Activated CD4-positive, alpha-beta memory T cell treated with anti-CD3 and anti-CD28 coated beads for 36 hours (primary cell): ENCODE measurements at regions not wholly inside any gene's neighbourhood (a gene's known extent, or its start where the extent isn't known, plus 50 kb on each side); places are given as distances from the start of the nearest gene placed in this dataset.

Source experiments
- CTCF ChIA-PET: fragments of 350-600 bp; sonication (Branson Sonifier 250); formaldehyde crosslinking; loops from one replicate; lab custom pipeline; 2021; ENCODE audit warnings: antibody characterized with exemption, inconsistent platforms; lab: Charles Lee
- POLR2A ChIA-PET: fragments of 350-600 bp; sonication (Branson Sonifier 250); formaldehyde crosslinking; loops from one replicate; lab custom pipeline; 2021; ENCODE audit warnings: antibody characterized with exemption; lab: Charles Lee
- DNase-seq: peaks from one replicate; pipeline ENCODE4 v3.0.0-alpha.2; 2020
- H3K27ac Mint-ChIP-seq: one replicate; pipeline ENCODE4 v1.8.0; 2021; ENCODE audit warnings: mixed read lengths
- H3K27me3 Mint-ChIP-seq: one replicate; pipeline ENCODE4 v1.8.0; 2021; ENCODE audit warnings: mixed read lengths
- H3K36me3 Mint-ChIP-seq: one replicate; pipeline ENCODE4 v1.8.0; 2021; ENCODE audit warnings: mixed read lengths
- H3K4me1 Mint-ChIP-seq: one replicate; pipeline ENCODE4 v1.8.0; 2021; ENCODE audit warnings: low read depth, mixed read lengths
- H3K4me3 Mint-ChIP-seq: one replicate; pipeline ENCODE4 v1.8.0; 2021; ENCODE audit warnings: mild to moderate bottlenecking, mixed read lengths
- H3K9me3 Mint-ChIP-seq: one replicate; pipeline ENCODE4 v1.8.0; 2021; ENCODE audit warnings: mixed read lengths
- intact Hi-C: fragments of 100-400 bp; cut with micrococcal nuclease; formaldehyde crosslinking; loops from one replicate; pipeline ENCODE4 v1.15.1; 2023

DNA sequence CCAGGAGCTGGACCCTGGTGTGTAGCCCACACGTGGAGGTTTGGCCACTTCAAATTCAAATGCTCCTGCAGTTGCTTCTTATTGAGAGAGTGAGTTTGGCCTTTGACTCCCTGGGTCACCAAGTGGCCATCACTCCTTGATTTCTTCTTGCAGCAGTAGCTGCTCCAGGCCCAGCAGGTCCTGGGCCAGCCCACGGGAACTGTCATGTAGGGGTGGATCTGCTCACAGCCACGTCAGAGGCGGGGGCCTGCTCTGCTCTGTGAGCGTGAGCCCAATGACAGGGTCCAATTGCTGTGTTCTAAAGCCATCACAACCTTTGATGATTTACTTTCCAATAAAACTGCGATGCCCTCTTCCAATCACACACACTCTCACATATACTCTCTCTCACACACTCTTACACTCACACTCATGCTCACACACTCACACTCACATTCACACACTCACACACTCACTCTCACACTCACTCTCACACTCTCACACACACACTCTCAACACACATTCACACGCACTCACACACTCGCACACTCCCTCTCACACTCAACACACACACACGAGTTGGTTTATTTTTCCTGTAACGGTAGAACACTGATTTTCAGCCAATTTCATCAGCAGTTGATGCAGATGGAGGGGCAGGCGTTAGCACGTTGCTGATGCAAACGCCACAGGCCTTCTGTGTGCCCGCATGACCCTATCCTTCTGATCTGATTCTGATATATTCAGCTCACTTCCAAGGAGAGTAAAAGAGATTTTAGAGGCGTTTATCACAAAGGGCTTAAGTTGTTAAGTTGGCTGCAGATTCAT is 210.7 kb upstream of the PPP2R2D start:
- DNase-seq = no peak
- ChIA-PET POLR2A (no interaction called here), CTCF (no interaction called here)
- Mint-ChIP-seq H3K27ac (no peak overlapping the region), H3K36me3 (no peaks in the 10 kb centered on the region), H3K4me3 (no peak overlapping the region), H3K4me1 (no peaks in the 10 kb centered on the region), H3K27me3 (peaks cover 3% of the 10 kb centered on the region), H3K9me3 (no peaks in the 10 kb centered on the region)
- intact Hi-C loops = no loop called here

DNA sequence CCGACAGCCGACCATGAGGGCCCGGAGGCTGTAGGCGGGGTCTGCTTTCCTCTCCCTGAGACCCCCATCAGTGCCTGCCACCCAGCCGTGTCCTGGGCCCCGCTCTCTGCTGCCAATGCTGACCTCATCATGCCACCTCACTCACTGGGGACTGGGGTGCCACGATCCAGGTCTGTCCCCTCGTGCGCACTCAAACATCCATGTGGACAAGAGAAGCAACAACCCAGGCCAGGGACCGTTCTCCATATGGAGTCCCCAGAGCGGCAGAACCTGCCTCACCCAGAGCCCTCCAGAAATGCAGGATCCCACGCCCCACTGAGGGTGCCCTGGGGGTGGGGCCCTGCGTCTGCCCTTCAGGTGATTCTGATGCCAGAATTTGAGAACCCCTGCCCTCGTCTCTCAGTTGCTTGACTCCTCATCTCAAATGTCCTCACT is 210.0 kb upstream of the PPP2R2D start:
- intact Hi-C loops = no loop called here
- H3K4me1 Mint-ChIP-seq = no peaks in the 10 kb centered on the region
- peaks cover 3% of the 10 kb centered on the region for H3K27me3 Mint-ChIP-seq
- H3K27ac Mint-ChIP-seq = no peak overlapping the region
- no peaks in the 10 kb centered on the region for H3K9me3 Mint-ChIP-seq
- CTCF ChIA-PET = no interaction called here
- no peaks in the 10 kb centered on the region for H3K36me3 Mint-ChIP-seq
- no peak overlapping the region for H3K4me3 Mint-ChIP-seq
- POLR2A ChIA-PET = no interaction called here
- no peak for DNase-seq

- H3K27ac Mint-ChIP-seq = no peak overlapping the region
- ChIA-PET CTCF (no interaction called here), POLR2A (no interaction called here)
- no peak for DNase-seq
- H3K9me3 Mint-ChIP-seq = peaks cover 2% of the 10 kb centered on the region
- H3K27me3 Mint-ChIP-seq = peaks cover 3% of the 10 kb centered on the region
- no peaks in the 10 kb centered on the region for H3K36me3 Mint-ChIP-seq
- no peak overlapping the region for H3K4me3 Mint-ChIP-seq
- H3K4me1 Mint-ChIP-seq = no peaks in the 10 kb centered on the region
- intact Hi-C loops = no loop called here
Measured at GRCh38 chr10:131691481-131692090, 209.2 kb upstream of the PPP2R2D start.

DNA sequence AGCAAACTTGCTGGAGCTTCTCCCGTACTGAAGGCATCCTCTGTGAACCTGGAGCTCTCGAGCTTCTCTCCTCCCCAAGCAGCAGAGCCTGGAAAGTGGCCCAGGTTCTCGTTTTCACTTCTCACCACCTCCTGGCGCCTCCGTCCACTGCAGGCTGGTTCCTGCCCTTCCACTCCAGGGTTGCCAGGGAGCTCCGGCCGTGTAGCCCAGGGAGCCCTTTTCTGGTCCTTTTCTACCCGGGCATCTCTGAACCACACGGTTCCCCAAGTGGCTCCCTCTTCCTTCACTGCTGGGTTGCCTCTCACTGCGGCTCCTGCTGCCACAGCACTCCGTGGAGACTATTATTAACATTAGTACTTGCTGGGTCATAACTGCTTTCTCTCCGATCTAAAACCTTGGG is 208.6 kb upstream of the PPP2R2D start:
- no peak overlapping the region for H3K27ac Mint-ChIP-seq
- POLR2A ChIA-PET = no interaction called here
- intact Hi-C loops = no loop called here
- H3K4me3 Mint-ChIP-seq = no peak overlapping the region
- CTCF ChIA-PET = no interaction called here
- peaks cover 2% of the 10 kb centered on the region for H3K9me3 Mint-ChIP-seq
- H3K27me3 Mint-ChIP-seq = peaks cover 3% of the 10 kb centered on the region
- H3K4me1 Mint-ChIP-seq = no peaks in the 10 kb centered on the region
- DNase-seq = no peak
- no peaks in the 10 kb centered on the region for H3K36me3 Mint-ChIP-seq

- H3K36me3 Mint-ChIP-seq = no peaks in the 10 kb centered on the region
- ChIA-PET POLR2A (no interaction called here), CTCF (no interaction called here)
- no peak for DNase-seq
- intact Hi-C loops = no loop called here
- H3K9me3 Mint-ChIP-seq = peaks cover 2% of the 10 kb centered on the region
- no peak overlapping the region for H3K27ac Mint-ChIP-seq
- H3K4me1 Mint-ChIP-seq = no peaks in the 10 kb centered on the region
- H3K4me3 Mint-ChIP-seq = no peak overlapping the region
- H3K27me3 Mint-ChIP-seq = peaks cover 3% of the 10 kb centered on the region
Measured at GRCh38 chr10:131692686-131693334, 208.0 kb upstream of the PPP2R2D start.

GRCh38 chr10:131693766-131694165 is 207.0 kb upstream of the PPP2R2D start:
- Mint-ChIP-seq H3K36me3 (no peaks in the 10 kb centered on the region), H3K27me3 (peaks cover 3% of the 10 kb centered on the region), H3K4me3 (no peak overlapping the region), H3K4me1 (no peaks in the 10 kb centered on the region), H3K27ac (no peak overlapping the region), H3K9me3 (peaks cover 2% of the 10 kb centered on the region)
- ChIA-PET POLR2A (no interaction called here), CTCF (no interaction called here)
- intact Hi-C loops = no loop called here
- no peak for DNase-seq

- ChIA-PET CTCF (no interaction called here), POLR2A (no interaction called here)
- intact Hi-C loops = no loop called here
- H3K9me3 Mint-ChIP-seq = peaks cover 2% of the 10 kb centered on the region
- no peaks in the 10 kb centered on the region for H3K36me3 Mint-ChIP-seq
- DNase-seq = no peak
- H3K27ac Mint-ChIP-seq = no peak overlapping the region
- H3K4me1 Mint-ChIP-seq = no peaks in the 10 kb centered on the region
- peaks cover 3% of the 10 kb centered on the region for H3K27me3 Mint-ChIP-seq
- no peak overlapping the region for H3K4me3 Mint-ChIP-seq
Measured at GRCh38 chr10:131694168-131694780, 206.5 kb upstream of the PPP2R2D start.

DNA sequence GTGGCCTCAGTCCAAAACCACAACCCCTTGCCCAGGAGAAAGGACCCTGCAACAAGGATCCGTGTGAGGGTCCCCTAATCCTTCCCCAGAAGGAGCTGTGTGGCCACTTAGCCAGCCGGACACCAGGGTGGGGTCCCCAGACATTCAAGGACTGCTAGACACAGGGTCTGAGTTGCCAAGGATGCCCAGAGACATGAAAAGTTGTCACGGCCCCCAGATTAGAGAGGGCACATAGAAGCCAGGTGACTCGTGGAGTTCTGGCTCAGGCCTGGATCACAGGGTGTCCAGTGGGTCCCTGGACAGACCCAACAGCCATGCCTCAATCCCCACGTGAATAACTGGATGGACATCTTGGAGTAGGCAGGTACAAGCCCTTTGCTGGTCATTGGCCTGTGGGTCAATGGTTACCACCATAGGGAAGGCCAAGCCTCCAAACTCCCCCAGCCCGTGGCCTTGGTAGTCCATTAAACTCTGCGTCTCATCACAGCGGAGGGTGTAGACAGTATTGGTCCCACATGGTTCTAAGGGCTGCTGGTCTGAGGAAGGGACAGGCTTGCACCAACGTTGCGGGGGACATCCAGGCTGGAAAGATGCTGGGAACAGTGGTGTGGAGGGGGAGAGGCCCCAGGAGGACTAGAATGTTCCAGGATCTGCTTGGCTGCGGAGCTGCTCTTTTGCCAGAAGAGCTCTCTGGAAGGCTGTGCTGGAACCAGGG is 205.9 kb upstream of the PPP2R2D start:
- POLR2A ChIA-PET = no interaction called here

GRCh38 chr10:131695496-131696165 is 205.2 kb upstream of the PPP2R2D start:
- ChIA-PET POLR2A (no interaction called here), CTCF (interaction anchor here (0.8 kb wide), 1 partner anchor 200 kb away, joined by 3 read pairs; no protein-coding TSS in a partner anchor)
- Mint-ChIP-seq H3K9me3 (peaks cover 2% of the 10 kb centered on the region), H3K27ac (no peak overlapping the region), H3K27me3 (peaks cover 2% of the 10 kb centered on the region), H3K4me1 (no peaks in the 10 kb centered on the region), H3K36me3 (no peaks in the 10 kb centered on the region), H3K4me3 (no peak overlapping the region)
- intact Hi-C loops = no loop called here
- peak; percentile 6 for DNase-seq

More for the DNA sequence above, 205.9 kb upstream of the PPP2R2D start:
- H3K4me3 Mint-ChIP-seq = no peak overlapping the region
- H3K36me3 Mint-ChIP-seq = no peaks in the 10 kb centered on the region
- H3K27me3 Mint-ChIP-seq = peaks cover 3% of the 10 kb centered on the region
- CTCF ChIA-PET = no interaction called here
- H3K27ac Mint-ChIP-seq = no peak overlapping the region
- intact Hi-C loops = no loop called here
- no peak for DNase-seq
- peaks cover 2% of the 10 kb centered on the region for H3K9me3 Mint-ChIP-seq
- H3K4me1 Mint-ChIP-seq = no peaks in the 10 kb centered on the region

DNA sequence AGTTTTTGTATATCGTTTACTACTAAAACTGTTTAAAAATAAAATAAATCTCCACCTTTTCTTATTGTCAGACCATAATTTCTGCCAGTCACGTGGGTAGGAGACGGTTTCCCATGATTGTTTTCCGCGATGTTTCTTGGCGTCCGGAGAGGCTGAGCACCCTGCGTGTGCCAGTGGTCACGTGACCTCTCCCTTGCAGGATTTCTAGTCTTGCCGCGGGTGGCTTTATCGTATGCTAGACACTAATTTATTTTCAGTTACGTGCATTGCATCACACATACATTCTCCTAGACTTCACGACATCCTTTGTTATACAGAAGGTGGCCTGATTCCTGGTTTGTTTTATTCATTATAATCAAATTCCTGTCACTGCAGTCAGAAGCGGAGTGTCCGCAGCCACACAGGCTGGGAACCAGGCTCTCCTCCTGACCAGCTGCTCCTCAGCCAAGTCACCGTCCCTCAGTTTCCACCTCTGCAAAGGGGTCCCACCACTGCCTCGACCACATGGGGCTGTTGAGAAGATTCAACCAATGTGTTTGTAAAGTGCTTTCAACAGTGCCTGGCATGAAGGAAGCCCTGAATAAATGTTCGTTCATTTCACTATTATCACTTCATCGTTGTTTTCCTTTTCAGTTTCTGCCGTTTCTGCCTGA is 203.2 kb upstream of the PPP2R2D start:
- Mint-ChIP-seq H3K4me3 (no peak overlapping the region), H3K9me3 (peaks cover 2% of the 10 kb centered on the region), H3K27ac (no peak overlapping the region), H3K27me3 (peaks cover 5% of the 10 kb centered on the region), H3K36me3 (no peaks in the 10 kb centered on the region), H3K4me1 (no peaks in the 10 kb centered on the region)
- ChIA-PET POLR2A (no interaction called here), CTCF (no interaction called here)
- peak; percentile 1 for DNase-seq
- intact Hi-C loops = no loop called here

DNA sequence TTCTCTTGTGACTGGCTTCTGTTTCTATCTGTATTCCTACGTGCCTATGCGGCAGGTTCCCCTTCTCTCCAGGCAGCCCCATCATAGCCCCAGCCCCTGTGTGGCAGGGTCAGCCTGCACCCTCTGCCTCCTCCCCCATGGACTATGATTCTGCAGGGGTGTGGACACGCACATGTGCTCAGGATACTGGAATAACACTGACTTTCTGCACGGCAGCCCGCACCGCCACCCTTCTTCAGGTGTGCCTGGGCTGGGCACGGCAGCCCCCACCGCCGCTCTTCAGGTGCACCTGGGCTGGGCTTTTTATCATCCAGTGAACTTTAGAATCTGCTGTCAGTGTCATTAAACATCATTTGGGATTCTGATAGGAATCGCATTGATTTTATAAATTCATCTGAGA is 202.6 kb upstream of the PPP2R2D start:
- Mint-ChIP-seq H3K27ac (no peak overlapping the region), H3K4me1 (no peaks in the 10 kb centered on the region), H3K27me3 (peaks cover 5% of the 10 kb centered on the region), H3K9me3 (peaks cover 2% of the 10 kb centered on the region), H3K36me3 (no peaks in the 10 kb centered on the region), H3K4me3 (no peak overlapping the region)
- peak; percentile 1 for DNase-seq
- CTCF ChIA-PET = no interaction called here
- POLR2A ChIA-PET = no interaction called here
- intact Hi-C loops = no loop called here
